Astrocyte (in vitro differentiated cells and primary cell): ENCODE measurements at regions not wholly inside any gene's neighbourhood (a gene's known extent, or its start where the extent isn't known, plus 50 kb on each side); places are given as distances from the start of the nearest gene placed in this dataset.

Experiments used
- DNase-seq: peaks from one replicate; pipeline ENCODE4 v3.0.0-alpha.2; 2010; ENCODE audit warnings: low read depth
- FAIRE-seq: peaks from 2 replicates; lab custom pipeline; 2011; peaks lifted over from hg19 to GRCh38; lab: Jason Lieb, UNC
- H2AFZ ChIP-seq: 2 replicates; pipeline ENCODE4 v1.6.0; 2012; ENCODE audit warnings: low read depth, low read length, inconsistent platforms
- H3K27ac ChIP-seq: 2 replicates; pipeline ENCODE4 v1.5.1; 2011; ENCODE audit warnings: low read depth, low read length, inconsistent platforms
- H3K27me3 ChIP-seq: 2 replicates; pipeline ENCODE4 v1.6.0; 2011; ENCODE audit warnings: low read length, inconsistent platforms; ENCODE audit not compliant: insufficient read depth
- H3K36me3 ChIP-seq: 2 replicates; pipeline ENCODE4 v1.5.1; 2011; ENCODE audit warnings: low read length, inconsistent platforms; ENCODE audit not compliant: insufficient read depth
- H3K4me1 ChIP-seq: 2 replicates; pipeline ENCODE4 v1.5.1; 2011; ENCODE audit warnings: low read length, inconsistent platforms; ENCODE audit not compliant: insufficient read depth
- H3K4me2 ChIP-seq: 2 replicates; pipeline ENCODE4 v1.6.0; 2012; ENCODE audit warnings: low read length, inconsistent platforms
- H3K4me3 ChIP-seq: 2 replicates; pipeline ENCODE4 v1.5.1; 2011; ENCODE audit warnings: low read depth, mild to moderate bottlenecking, low read length, inconsistent platforms; ENCODE audit not compliant: insufficient read depth
- H3K79me2 ChIP-seq: 2 replicates; pipeline ENCODE4 v1.6.0; 2012; ENCODE audit warnings: mild to moderate bottlenecking, low read length, inconsistent platforms; ENCODE audit not compliant: insufficient read depth
- H3K9ac ChIP-seq: 2 replicates; pipeline ENCODE4 v1.6.0; 2012; ENCODE audit warnings: mild to moderate bottlenecking, low read length, inconsistent platforms
- H3K9me3 ChIP-seq: 2 replicates; pipeline ENCODE4 v1.5.1; 2012; ENCODE audit warnings: low read depth, mild to moderate bottlenecking, low read length, inconsistent platforms; ENCODE audit not compliant: insufficient read depth
- H4K20me1 ChIP-seq: 2 replicates; pipeline ENCODE4 v1.6.0; 2012; ENCODE audit warnings: low read length, inconsistent platforms; ENCODE audit not compliant: insufficient read depth
- H3K27ac Mint-ChIP-seq: one replicate; pipeline ENCODE4 v1.8.0; 2021; ENCODE audit warnings: mild to moderate bottlenecking, mixed read lengths; ENCODE audit not compliant: unreplicated experiment
- H3K27me3 Mint-ChIP-seq: one replicate; pipeline ENCODE4 v1.8.0; 2021; ENCODE audit warnings: low read depth, mixed read lengths; ENCODE audit not compliant: unreplicated experiment
- H3K36me3 Mint-ChIP-seq: one replicate; pipeline ENCODE4 v1.8.0; 2021; ENCODE audit warnings: low read depth, mixed read lengths; ENCODE audit not compliant: unreplicated experiment
- H3K4me1 Mint-ChIP-seq: one replicate; pipeline ENCODE4 v1.8.0; 2021; ENCODE audit warnings: low read depth, mixed read lengths; ENCODE audit not compliant: unreplicated experiment
- H3K4me3 Mint-ChIP-seq: one replicate; pipeline ENCODE4 v1.8.0; 2021; ENCODE audit warnings: mild to moderate bottlenecking, moderate library complexity, mixed read lengths; ENCODE audit not compliant: unreplicated experiment
- H3K9me3 Mint-ChIP-seq: one replicate; pipeline ENCODE4 v1.8.0; 2021; ENCODE audit warnings: mild to moderate bottlenecking, mixed read lengths; ENCODE audit not compliant: unreplicated experiment
- EZH2 ChIP-seq: IDR thresholded peaks from 2 replicates; pipeline ENCODE4 v1.6.1; 2012; ENCODE audit warnings: mild to moderate bottlenecking, low read length, inconsistent platforms; ENCODE audit not compliant: insufficient read depth
- TF ChIP-seq, protein P1 (sequence below): IDR thresholded peaks from 2 replicates; pipeline ENCODE4 v1.5.1; 2011; ENCODE audit warnings: low read depth, mild to moderate bottlenecking, inconsistent platforms, low read length, moderate library complexity; ENCODE audit not compliant: insufficient read depth

DNA sequence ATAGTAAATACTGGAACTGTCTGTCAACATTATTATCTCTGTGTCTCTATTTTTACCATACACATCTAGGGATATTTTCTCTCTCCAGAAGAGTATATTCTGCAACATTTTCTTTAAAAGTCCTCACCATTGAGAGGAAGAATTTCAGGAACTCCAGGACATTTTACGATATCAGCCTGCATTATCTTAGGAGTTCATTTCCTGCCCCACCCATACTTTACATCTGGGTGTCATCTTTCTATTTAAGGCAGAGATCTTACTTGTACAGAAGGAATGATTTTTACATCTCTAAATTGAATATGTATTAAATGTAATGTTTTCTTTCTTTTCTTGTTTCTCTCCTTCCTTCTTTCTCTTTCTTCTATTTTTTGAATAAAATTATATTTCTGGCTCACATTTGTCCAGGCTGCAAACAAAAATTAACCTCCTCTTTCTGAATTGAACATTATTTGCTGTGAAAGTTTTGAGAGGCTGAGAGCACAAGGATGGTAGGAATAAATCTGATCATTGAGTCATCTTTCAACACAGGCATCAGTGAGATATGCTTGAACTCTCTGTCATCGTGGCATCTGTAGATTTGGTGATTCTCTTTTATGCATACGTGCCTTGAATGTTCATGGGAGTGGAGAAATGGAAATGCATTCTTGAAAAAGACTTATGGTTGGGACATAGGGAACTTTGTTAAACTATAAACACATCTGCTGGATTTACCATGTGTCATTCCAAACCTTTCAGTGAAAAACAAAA is 753.6 kb downstream of the SLC16A7 start:
- H3K27me3 ChIP-seq = no peaks in the 10 kb centered on the region
- no peaks in the 10 kb centered on the region for H3K9me3 Mint-ChIP-seq
- no peak for FAIRE-seq
- no peak overlapping the region for H3K4me3 ChIP-seq
- no peaks in the 10 kb centered on the region for H3K36me3 ChIP-seq
- H4K20me1 ChIP-seq = no peaks in the 10 kb centered on the region
- DNase-seq = no peak
- H3K9me3 ChIP-seq = no peaks in the 10 kb centered on the region
- H3K27ac Mint-ChIP-seq = no peak overlapping the region
- H2AFZ ChIP-seq = no peak overlapping the region
- H3K4me2 ChIP-seq = no peak overlapping the region
- no peaks in the 10 kb centered on the region for H3K27me3 Mint-ChIP-seq
- H3K4me1 Mint-ChIP-seq = peaks cover 2% of the 10 kb centered on the region
- H3K79me2 ChIP-seq = no peaks in the 10 kb centered on the region
- H3K36me3 Mint-ChIP-seq = no peaks in the 10 kb centered on the region
- no peak overlapping the region for H3K9ac ChIP-seq
- H3K4me3 Mint-ChIP-seq = no peak overlapping the region
- no peak overlapping the region for H3K27ac ChIP-seq
- no peaks in the 10 kb centered on the region for H3K4me1 ChIP-seq
- no peak for TF ChIP-seq EZH2
- TF ChIP-seq, protein P1, sequence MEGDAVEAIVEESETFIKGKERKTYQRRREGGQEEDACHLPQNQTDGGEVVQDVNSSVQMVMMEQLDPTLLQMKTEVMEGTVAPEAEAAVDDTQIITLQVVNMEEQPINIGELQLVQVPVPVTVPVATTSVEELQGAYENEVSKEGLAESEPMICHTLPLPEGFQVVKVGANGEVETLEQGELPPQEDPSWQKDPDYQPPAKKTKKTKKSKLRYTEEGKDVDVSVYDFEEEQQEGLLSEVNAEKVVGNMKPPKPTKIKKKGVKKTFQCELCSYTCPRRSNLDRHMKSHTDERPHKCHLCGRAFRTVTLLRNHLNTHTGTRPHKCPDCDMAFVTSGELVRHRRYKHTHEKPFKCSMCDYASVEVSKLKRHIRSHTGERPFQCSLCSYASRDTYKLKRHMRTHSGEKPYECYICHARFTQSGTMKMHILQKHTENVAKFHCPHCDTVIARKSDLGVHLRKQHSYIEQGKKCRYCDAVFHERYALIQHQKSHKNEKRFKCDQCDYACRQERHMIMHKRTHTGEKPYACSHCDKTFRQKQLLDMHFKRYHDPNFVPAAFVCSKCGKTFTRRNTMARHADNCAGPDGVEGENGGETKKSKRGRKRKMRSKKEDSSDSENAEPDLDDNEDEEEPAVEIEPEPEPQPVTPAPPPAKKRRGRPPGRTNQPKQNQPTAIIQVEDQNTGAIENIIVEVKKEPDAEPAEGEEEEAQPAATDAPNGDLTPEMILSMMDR = no peak

DNA sequence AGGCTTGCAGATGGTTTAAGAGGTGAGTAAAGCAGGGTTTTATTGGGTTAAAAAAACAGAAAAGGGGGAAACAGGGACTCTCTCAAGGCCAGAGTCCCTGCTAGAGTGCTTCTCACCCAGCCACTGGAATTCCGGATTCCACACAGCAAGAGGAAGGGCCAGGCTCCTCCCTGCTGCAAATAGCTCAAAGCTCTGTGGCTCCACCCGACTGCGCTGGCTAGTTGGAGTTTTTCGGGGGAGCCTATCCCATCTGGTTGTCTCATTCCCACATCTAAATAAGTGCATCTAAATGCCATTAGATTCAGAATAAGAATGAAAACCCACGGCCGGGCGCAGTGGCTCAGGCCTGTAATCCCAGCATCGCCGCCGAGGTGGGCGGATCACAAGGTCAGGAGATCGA is 791.5 kb downstream of the SLC16A7 start:
- Mint-ChIP-seq H3K36me3 (no peaks in the 10 kb centered on the region), H3K4me1 (no peaks in the 10 kb centered on the region), H3K27ac (no peak overlapping the region), H3K4me3 (no peak overlapping the region), H3K9me3 (peaks cover 3% of the 10 kb centered on the region), H3K27me3 (no peaks in the 10 kb centered on the region)
- Histone ChIP-seq H3K27me3 (no peaks in the 10 kb centered on the region), H3K4me3 (no peak overlapping the region), H3K79me2 (no peaks in the 10 kb centered on the region), H3K36me3 (no peaks in the 10 kb centered on the region), H3K27ac (no peak overlapping the region), H2AFZ (no peak overlapping the region), H4K20me1 (no peaks in the 10 kb centered on the region), H3K4me2 (no peak overlapping the region), H3K9me3 (no peaks in the 10 kb centered on the region), H3K4me1 (no peaks in the 10 kb centered on the region), H3K9ac (no peak overlapping the region)
- FAIRE-seq (no peak), DNase-seq (no peak)
- TF ChIP-seq EZH2 = no peak
- TF ChIP-seq, protein P1 = no peak

DNA sequence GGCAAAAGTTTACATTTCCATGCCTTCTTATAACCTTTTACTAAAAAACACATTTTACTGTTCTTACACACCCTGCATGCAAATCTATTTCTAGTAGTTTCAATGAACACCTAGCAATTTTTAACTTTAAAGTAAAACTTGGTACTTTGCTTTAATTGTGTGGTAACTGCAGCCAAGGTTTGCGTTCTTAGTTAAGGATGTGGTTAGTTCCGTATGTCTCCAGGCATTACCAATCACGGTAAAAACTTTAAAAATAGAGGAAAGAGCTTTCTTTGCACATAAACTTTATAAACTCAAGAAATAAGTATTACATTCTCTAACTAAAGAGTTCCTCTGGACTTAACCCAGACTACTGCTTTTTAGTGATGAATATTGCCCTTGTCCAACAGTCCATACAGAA is 795.2 kb downstream of the SLC16A7 start:
- Histone ChIP-seq H3K27ac (no peak overlapping the region), H3K27me3 (no peaks in the 10 kb centered on the region), H3K9me3 (no peaks in the 10 kb centered on the region), H3K4me1 (peaks cover 3% of the 10 kb centered on the region), H3K9ac (no peak overlapping the region), H2AFZ (no peak overlapping the region), H3K4me2 (no peak overlapping the region), H3K79me2 (no peaks in the 10 kb centered on the region), H3K4me3 (no peak overlapping the region), H3K36me3 (no peaks in the 10 kb centered on the region), H4K20me1 (no peaks in the 10 kb centered on the region)
- DNase-seq (peak; percentile 5), FAIRE-seq (no peak)
- H3K4me3 Mint-ChIP-seq = no peak overlapping the region
- H3K9me3 Mint-ChIP-seq = peaks cover 2% of the 10 kb centered on the region
- H3K27ac Mint-ChIP-seq = no peak overlapping the region
- no peaks in the 10 kb centered on the region for H3K4me1 Mint-ChIP-seq
- no peaks in the 10 kb centered on the region for H3K36me3 Mint-ChIP-seq
- no peaks in the 10 kb centered on the region for H3K27me3 Mint-ChIP-seq
- TF ChIP-seq, protein P1 = no peak
- TF ChIP-seq EZH2 = no peak
